ENCODE measurements at regions not wholly inside any gene's neighbourhood (a gene's known extent, or its start where the extent isn't known, plus 50 kb on each side); places are given as distances from the start of the nearest gene placed in this dataset.

- H3K27ac Mint-ChIP-seq (ENCODE audit: unreplicated experiment): no peak overlapping the region
- no peak for DNase-seq
Observed at GRCh38 chr6:23647045-23647444, 479.0 kb upstream of the NRSN1 start.

GRCh38 chr6:23650676-23651075, 475.3 kb upstream of the NRSN1 start:
- no peak for DNase-seq
- no peak overlapping the region for H3K27ac Mint-ChIP-seq (ENCODE audit: unreplicated experiment)
- no peaks in the 10 kb centered on the region for H3K36me3 Mint-ChIP-seq (ENCODE audit: unreplicated experiment)
- H3K4me3 Mint-ChIP-seq (ENCODE audit: unreplicated experiment): no peak overlapping the region
- peaks cover 18% of the 10 kb centered on the region for H3K4me1 Mint-ChIP-seq (ENCODE audit: low read depth, unreplicated experiment)
- no peaks in the 10 kb centered on the region for H3K27me3 Mint-ChIP-seq (ENCODE audit: unreplicated experiment)
- no peaks in the 10 kb centered on the region for H3K9me3 Mint-ChIP-seq (ENCODE audit: unreplicated experiment)
- TF ChIP-seq CTCF (IDR thresholded peaks at IDR 0.05; ENCODE audit: partially characterized antibody, unreplicated experiment): no peak

More at GRCh38 chr6:23647045-23647444, 479.0 kb upstream of the NRSN1 start:
- Mint-ChIP-seq H3K4me3 (ENCODE audit: unreplicated experiment) (no peak overlapping the region), H3K9me3 (ENCODE audit: unreplicated experiment) (no peaks in the 10 kb centered on the region), H3K4me1 (ENCODE audit: low read depth, unreplicated experiment) (peaks cover 13% of the 10 kb centered on the region), H3K27me3 (ENCODE audit: unreplicated experiment) (no peaks in the 10 kb centered on the region), H3K36me3 (ENCODE audit: unreplicated experiment) (no peaks in the 10 kb centered on the region)
- no peak for TF ChIP-seq CTCF (IDR thresholded peaks at IDR 0.05; ENCODE audit: partially characterized antibody, unreplicated experiment)

GRCh38 chr6:23654745-23655144, 471.3 kb upstream of the NRSN1 start:
- Mint-ChIP-seq H3K36me3 (ENCODE audit: unreplicated experiment) (no peaks in the 10 kb centered on the region), H3K27ac (ENCODE audit: unreplicated experiment) (no peak overlapping the region), H3K4me1 (ENCODE audit: low read depth, unreplicated experiment) (peaks cover 43% of the 10 kb centered on the region), H3K9me3 (ENCODE audit: unreplicated experiment) (peaks cover 3% of the 10 kb centered on the region), H3K27me3 (ENCODE audit: unreplicated experiment) (peaks cover 2% of the 10 kb centered on the region), H3K4me3 (ENCODE audit: unreplicated experiment) (no peak overlapping the region)
- no peak for DNase-seq
- TF ChIP-seq CTCF (IDR thresholded peaks at IDR 0.05; ENCODE audit: partially characterized antibody, unreplicated experiment): no peak

GRCh38 chr6:23655525-23655924, 470.5 kb upstream of the NRSN1 start:
- TF ChIP-seq CTCF (IDR thresholded peaks at IDR 0.05; ENCODE audit: partially characterized antibody, unreplicated experiment): no peak
- peaks cover 3% of the 10 kb centered on the region for H3K9me3 Mint-ChIP-seq (ENCODE audit: unreplicated experiment)
- H3K27ac Mint-ChIP-seq (ENCODE audit: unreplicated experiment): no peak overlapping the region
- no peaks in the 10 kb centered on the region for H3K36me3 Mint-ChIP-seq (ENCODE audit: unreplicated experiment)
- no peak overlapping the region for H3K4me3 Mint-ChIP-seq (ENCODE audit: unreplicated experiment)
- peaks cover 2% of the 10 kb centered on the region for H3K27me3 Mint-ChIP-seq (ENCODE audit: unreplicated experiment)
- DNase-seq: no peak
- peaks cover 37% of the 10 kb centered on the region for H3K4me1 Mint-ChIP-seq (ENCODE audit: low read depth, unreplicated experiment)

- Mint-ChIP-seq H3K36me3 (ENCODE audit: unreplicated experiment) (no peaks in the 10 kb centered on the region), H3K27me3 (ENCODE audit: unreplicated experiment) (peaks cover 2% of the 10 kb centered on the region), H3K4me1 (ENCODE audit: low read depth, unreplicated experiment) (peaks cover 34% of the 10 kb centered on the region), H3K9me3 (ENCODE audit: unreplicated experiment) (peaks cover 3% of the 10 kb centered on the region), H3K4me3 (ENCODE audit: unreplicated experiment) (no peak overlapping the region), H3K27ac (ENCODE audit: unreplicated experiment) (no peak overlapping the region)
- no peak for TF ChIP-seq CTCF (IDR thresholded peaks at IDR 0.05; ENCODE audit: partially characterized antibody, unreplicated experiment)
- DNase-seq: no peak
Observed at GRCh38 chr6:23656255-23657194, 469.5 kb upstream of the NRSN1 start.
